Heart right ventricle (tissue), 16 donors: ENCODE measurements at regions not wholly inside any gene's neighbourhood (a gene's known extent, or its start where the extent isn't known, plus 50 kb on each side); places are given as distances from the start of the nearest gene placed in this dataset.

Experiments used
- ATAC-seq, 8 donors: fragments of 200-7000 bp; cut with Tn5 transposase; one replicate each; pipeline ENCODE4 v1.9.1; 2020; ENCODE audit warnings: mild to moderate bottlenecking in 8 of 8, moderate library complexity in 8 of 8, moderate number of reproducible peaks in 1 of 8
- DNase-seq, 2 donors: peaks; one replicate each; pipeline ENCODE4 v3.0.0-alpha.2; 2020
- H3K27ac ChIP-seq, 10 donors: fragments of 200-600 bp; sonication (generic) in 2 of 10; one replicate each; pipeline versions ENCODE4 v1.5.0 to v1.8.0; 2020 to 2022; ENCODE audit warnings: mild to moderate bottlenecking in 3 of 10
- H3K27me3 ChIP-seq, 7 donors: fragments of 200-600 bp; one replicate each; pipeline ENCODE4 v1.8.0; 2021 to 2022; ENCODE audit warnings: mild to moderate bottlenecking in 2 of 7
- H3K36me3 ChIP-seq, 9 donors: fragments of 200-600 bp; sonication (generic) in 1 of 9; one replicate each; pipeline versions ENCODE4 v1.5.0 to v1.8.0; 2020 to 2022; ENCODE audit warnings: mild to moderate bottlenecking in 2 of 9
- H3K4me1 ChIP-seq, 9 donors: fragments of 200-600 bp; sonication (generic) in 1 of 9; one replicate each; pipeline versions ENCODE4 v1.5.0 to v1.8.0; 2020 to 2022; ENCODE audit warnings: mild to moderate bottlenecking in 4 of 9
- H3K4me3 ChIP-seq, 10 donors: fragments of 200-600 bp; sonication (generic) in 2 of 10; one replicate each; pipeline versions ENCODE4 v1.5.0 to v1.8.0; 2020 to 2022; ENCODE audit warnings: mild to moderate bottlenecking in 7 of 10, moderate library complexity in 2 of 10
- H3K9me3 ChIP-seq, 11 donors: fragments of 200-600 bp in 10 of 11; sonication (generic) in 2 of 11; one replicate each; pipeline versions ENCODE4 v1.5.0 to v1.8.0; 2013 to 2022; ENCODE audit warnings: mild to moderate bottlenecking in 2 of 11, control low read depth in 1 of 11, moderate library complexity in 1 of 11
- CTCF ChIP-seq, 9 donors: fragments of 200-600 bp; sonication (generic) in 2 of 9; IDR thresholded peaks; one replicate each; pipeline versions ENCODE4 v1.5.0 to v1.8.0; 2021 to 2022; ENCODE audit warnings: antibody characterized with exemption in 9 of 9, mild to moderate bottlenecking in 5 of 9, moderate library complexity in 1 of 9
- WGBS, 2 donors: extraction: QIAGEN DNeasy Blood & Tissue Kit; methylation state at CpG; one replicate each; pipeline ENCODE4 v1.1.7; 2013; ENCODE audit warnings: inconsistent platforms in 1 of 2; 5-methylcytosine and 5-hydroxymethylcytosine counted together
- intact Hi-C, 10 donors: fragments of 100-400 bp; cut with DNase I; formaldehyde crosslinking; loops; one replicate each; pipeline versions ENCODE4 v1.11.1 to v1.14.2; 2022
- donor health status: Arrhythmogenic right ventricular cardiomyopathy.
- donor health status: ischemic (EF 13 %, LVEDD 7.1; RV severe dilation, severe dysfunction).
- donor health status: healthy with polysubstance abuse.
- donor health status: DM: no; HTN: yes; CAD: no.
- donor health status: DM: no; HTN: no; CAD: no.
- donor health status: ischemic (EF 25% LVEDD 6.9; RV normal size, moderate dysfunction).
- donor health status: ischemic (EF 25% LVEDD 5.7; RV mildly dilated, moderate dysfunction).
- donor health status: healthy.
- donor health status: DM: yes; HTN: yes; CAD: no.
- donor health status: Ischemic cardiomyopathy.
- donor health status: ischemic (EF 35%, LVEDD 5.7; RV mildly dilated, moderate dysfunction).
- donor health status: nonischemic (EF 11% LVEDD 7.7; RV severe dilation, severe dysfunction).
- donor health status: DM: yes; HTN: yes; CAD: no.
- donor health status: PGD.
- donor health status: ischemic (EF 29% LVEDD 5.4; RV normal size, mild dysfunction).
- donor health status: nonischemic (EF 23%, LVEDD 6.1; RV moderate dilation, normal function).

- H3K27ac ChIP-seq = no peak overlapping the region
- H3K27me3 ChIP-seq = no peaks in the 10 kb centered on the region
- no peak overlapping the region for H3K4me3 ChIP-seq
- 62 to 65% methylated on average over 2 of the region's 2 CpGs for WGBS, 2 donors
- ATAC-seq = no peak
- intact Hi-C loops = no loop called here
- no peak for DNase-seq
- no peaks in the 10 kb centered on the region for H3K36me3 ChIP-seq
- H3K4me1 ChIP-seq = no peaks in the 10 kb centered on the region
- H3K9me3 ChIP-seq = peaks cover 0 to 5% (median 0%) of the 10 kb centered on the region in 11 donors
- TF ChIP-seq CTCF (IDR thresholded peaks at IDR 0.05) = no peak
Observed at GRCh38 chr12:88878295-88878694, 298.0 kb upstream of the KITLG start.

- H3K27me3 ChIP-seq = no peaks in the 10 kb centered on the region
- DNase-seq (no peak), ATAC-seq (no peak)
- no peaks in the 10 kb centered on the region for H3K4me1 ChIP-seq
- 93 to 96% methylated on average over 2 of the region's 2 CpGs for WGBS, 2 donors
- no peak overlapping the region for H3K4me3 ChIP-seq
- no peak for TF ChIP-seq CTCF (IDR thresholded peaks at IDR 0.05)
- no peak overlapping the region for H3K27ac ChIP-seq
- H3K9me3 ChIP-seq = peaks cover 0 to 5% (median 0%) of the 10 kb centered on the region in 11 donors
- intact Hi-C loops = no loop called here
- no peaks in the 10 kb centered on the region for H3K36me3 ChIP-seq
Observed at GRCh38 chr12:88876857-88877256, 296.6 kb upstream of the KITLG start.

GRCh38 chr12:88870000-88870737 lies 289.9 kb upstream of the KITLG start:
- WGBS, 2 donors = 34 to 35% methylated on average over 3 of the region's 3 CpGs

GRCh38 chr12:88868050-88868449 lies 287.8 kb upstream of the KITLG start:
- peaks cover 0 to 13% (median 0%) of the 10 kb centered on the region in 9 donors for H3K4me1 ChIP-seq
- H3K27me3 ChIP-seq = no peaks in the 10 kb centered on the region
- intact Hi-C loops = no loop called here
- H3K4me3 ChIP-seq = no peak overlapping the region
- H3K9me3 ChIP-seq = no peaks in the 10 kb centered on the region
- ATAC-seq (peak in 7 of 8 donors; percentile 51 to 82 (median 65)), DNase-seq (peak in 1 of 2 donors; percentile 4)
- no peak for TF ChIP-seq CTCF (IDR thresholded peaks at IDR 0.05)
- H3K36me3 ChIP-seq = no peaks in the 10 kb centered on the region
- H3K27ac ChIP-seq = peak overlapping the region in 2 of 10 donors; percentile 33 to 41

More at GRCh38 chr12:88870000-88870737, 289.9 kb upstream of the KITLG start:
- intact Hi-C loops = no loop called here
- no peak for DNase-seq
- Histone ChIP-seq H3K27ac (peak overlapping the region in 2 of 10 donors; percentile 37), H3K4me3 (no peak overlapping the region), H3K36me3 (no peaks in the 10 kb centered on the region), H3K27me3 (no peaks in the 10 kb centered on the region), H3K4me1 (peaks cover 0 to 13% (median 0%) of the 10 kb centered on the region in 9 donors), H3K9me3 (no peaks in the 10 kb centered on the region)
- no peak for TF ChIP-seq CTCF (IDR thresholded peaks at IDR 0.05)
- ATAC-seq = no peak
